ENCODE measurements at regions not wholly inside any gene's neighbourhood (a gene's known extent, or its start where the extent isn't known, plus 50 kb on each side); places are given as distances from the start of the nearest gene placed in this dataset.

DNA sequence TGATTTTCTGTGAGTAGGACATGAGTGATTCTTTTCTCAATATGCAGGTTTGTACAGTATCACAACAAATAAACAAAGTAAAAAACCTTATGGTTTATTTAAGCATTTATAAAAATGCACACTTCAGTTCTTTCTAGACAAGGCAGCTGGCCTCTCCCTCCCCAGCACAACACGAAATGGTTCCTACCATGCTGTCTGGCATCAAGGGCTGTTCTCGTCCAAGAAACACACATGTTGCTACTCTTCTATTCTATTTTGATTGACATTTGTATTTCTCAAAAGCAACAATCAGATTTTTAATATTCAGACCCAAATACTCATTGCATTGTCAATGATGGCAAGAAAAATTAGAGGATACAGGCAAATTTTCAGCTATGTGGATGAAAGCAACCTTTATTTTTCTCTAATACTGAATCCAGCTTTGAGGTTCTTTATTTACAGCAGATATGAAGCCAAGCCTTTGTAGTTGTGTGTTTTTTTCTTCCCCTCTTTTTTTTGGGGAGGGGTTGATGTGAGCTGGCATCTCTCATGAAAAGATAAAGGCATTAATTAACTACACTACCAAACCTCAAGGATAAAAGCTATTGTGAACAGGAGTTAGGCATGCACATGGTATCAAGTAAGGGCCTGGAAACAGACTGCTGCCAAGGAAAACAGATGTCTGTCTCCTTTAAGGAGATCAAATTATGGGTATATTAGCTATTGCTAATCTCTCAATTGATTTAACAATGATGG, 96.4 kb upstream of the PREP start:
- TF ChIP-seq, protein P1, sequence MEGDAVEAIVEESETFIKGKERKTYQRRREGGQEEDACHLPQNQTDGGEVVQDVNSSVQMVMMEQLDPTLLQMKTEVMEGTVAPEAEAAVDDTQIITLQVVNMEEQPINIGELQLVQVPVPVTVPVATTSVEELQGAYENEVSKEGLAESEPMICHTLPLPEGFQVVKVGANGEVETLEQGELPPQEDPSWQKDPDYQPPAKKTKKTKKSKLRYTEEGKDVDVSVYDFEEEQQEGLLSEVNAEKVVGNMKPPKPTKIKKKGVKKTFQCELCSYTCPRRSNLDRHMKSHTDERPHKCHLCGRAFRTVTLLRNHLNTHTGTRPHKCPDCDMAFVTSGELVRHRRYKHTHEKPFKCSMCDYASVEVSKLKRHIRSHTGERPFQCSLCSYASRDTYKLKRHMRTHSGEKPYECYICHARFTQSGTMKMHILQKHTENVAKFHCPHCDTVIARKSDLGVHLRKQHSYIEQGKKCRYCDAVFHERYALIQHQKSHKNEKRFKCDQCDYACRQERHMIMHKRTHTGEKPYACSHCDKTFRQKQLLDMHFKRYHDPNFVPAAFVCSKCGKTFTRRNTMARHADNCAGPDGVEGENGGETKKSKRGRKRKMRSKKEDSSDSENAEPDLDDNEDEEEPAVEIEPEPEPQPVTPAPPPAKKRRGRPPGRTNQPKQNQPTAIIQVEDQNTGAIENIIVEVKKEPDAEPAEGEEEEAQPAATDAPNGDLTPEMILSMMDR (conservative IDR thresholded peaks at IDR 0.05): no peak
- TF ChIP-seq EZH2 (IDR thresholded peaks at IDR 0.05; ENCODE audit: low read depth): no peak

Measured in PC-9 (cell line).